CD4-positive, alpha-beta memory T cell (primary cell): ENCODE measurements at regions not wholly inside any gene's neighbourhood (a gene's known extent, or its start where the extent isn't known, plus 50 kb on each side); places are given as distances from the start of the nearest gene placed in this dataset.

Source experiments
- CTCF ChIA-PET: fragments of 350-600 bp; sonication (Branson Sonifier 250); formaldehyde crosslinking; loops from one replicate; lab custom pipeline; 2021; ENCODE audit warnings: inconsistent platforms; ENCODE audit not compliant: partially characterized antibody; lab: Charles Lee
- POLR2A ChIA-PET: fragments of 350-600 bp; sonication (Branson Sonifier 250); formaldehyde crosslinking; loops from one replicate; lab custom pipeline; 2021; ENCODE audit not compliant: partially characterized antibody; lab: Charles Lee
- DNase-seq, 5 donors: peaks; one replicate each; pipeline versions ENCODE4 v3.0.0 to v3.0.0-alpha.2; 2020 to 2022; ENCODE audit warnings: mixed read lengths in 1 of 5
- H3K27ac ChIP-seq: one replicate; pipeline ENCODE4 v1.7.0; 2013; ENCODE audit warnings: low read depth, low read length
- H3K27me3 ChIP-seq: 2 replicates; pipeline ENCODE4 v1.7.0; 2013; ENCODE audit warnings: mild to moderate bottlenecking, low read length, moderate library complexity; ENCODE audit not compliant: insufficient read depth
- H3K36me3 ChIP-seq: 2 replicates; pipeline ENCODE4 v1.7.0; 2013; ENCODE audit warnings: mild to moderate bottlenecking, low read length, moderate library complexity; ENCODE audit not compliant: insufficient read depth
- H3K4me1 ChIP-seq: 2 replicates; pipeline ENCODE4 v1.7.0; 2013; ENCODE audit warnings: mild to moderate bottlenecking, low read length, moderate library complexity; ENCODE audit not compliant: insufficient read depth
- H3K4me3 ChIP-seq, 2 donors: one replicate each; pipeline ENCODE4 v1.7.0; 2013; ENCODE audit warnings: low read length in 2 of 2, mild to moderate bottlenecking in 1 of 2
- H3K9me3 ChIP-seq, 2 donors: one replicate each; pipeline ENCODE4 v1.7.0; 2013; ENCODE audit warnings: low read length in 2 of 2, control low read depth in 1 of 2; ENCODE audit not compliant: control insufficient read depth in 1 of 2
- H3K27ac Mint-ChIP-seq, 7 donors: one replicate each; pipeline ENCODE4 v1.8.0; 2020 to 2021; ENCODE audit warnings: mixed read lengths in 7 of 7, mild to moderate bottlenecking in 6 of 7, inconsistent platforms in 3 of 7, moderate library complexity in 3 of 7
- H3K27me3 Mint-ChIP-seq, 2 donors: one replicate each; pipeline ENCODE4 v1.8.0; 2020 to 2021; ENCODE audit warnings: mixed read lengths in 2 of 2
- H3K36me3 Mint-ChIP-seq, 2 donors: one replicate each; pipeline ENCODE4 v1.8.0; 2020 to 2021; ENCODE audit warnings: mixed read lengths in 2 of 2, inconsistent platforms in 1 of 2, mild to moderate bottlenecking in 1 of 2
- H3K4me1 Mint-ChIP-seq, 4 donors: one replicate each; pipeline ENCODE4 v1.8.0; 2020 to 2021; ENCODE audit warnings: mixed read lengths in 4 of 4, mild to moderate bottlenecking in 1 of 4
- H3K4me3 Mint-ChIP-seq, 8 donors: one replicate each; pipeline ENCODE4 v1.8.0; 2020 to 2021; ENCODE audit warnings: mixed read lengths in 8 of 8, mild to moderate bottlenecking in 7 of 8, moderate library complexity in 6 of 8, inconsistent platforms in 3 of 8
- H3K9me3 Mint-ChIP-seq, 8 donors: one replicate each; pipeline ENCODE4 v1.8.0; 2020 to 2021; ENCODE audit warnings: mixed read lengths in 8 of 8, mild to moderate bottlenecking in 5 of 8, inconsistent platforms in 3 of 8, moderate library complexity in 1 of 8
- intact Hi-C: fragments of 100-400 bp; cut with micrococcal nuclease; formaldehyde crosslinking; loops from one replicate; pipeline ENCODE4 v1.15.1; 2023

- DNase-seq = no peak
- Mint-ChIP-seq H3K27me3 (no peaks in the 10 kb centered on the region), H3K4me3 (no peak overlapping the region), H3K27ac (no peak overlapping the region), H3K4me1 (no peaks in the 10 kb centered on the region), H3K9me3 (peaks cover 0 to 8% (median 3%) of the 10 kb centered on the region in 8 donors), H3K36me3 (no peaks in the 10 kb centered on the region)
- H3K27me3 ChIP-seq = no peaks in the 10 kb centered on the region
- CTCF ChIA-PET = no interaction called here
- POLR2A ChIA-PET = no interaction called here
- no peaks in the 10 kb centered on the region for H3K9me3 ChIP-seq
- no peak overlapping the region for H3K4me3 ChIP-seq
- H3K36me3 ChIP-seq = no peaks in the 10 kb centered on the region
- intact Hi-C loops = no loop called here
- H3K4me1 ChIP-seq = no peaks in the 10 kb centered on the region
- H3K27ac ChIP-seq = no peak overlapping the region
These were observed 132.4 kb upstream of the ANO3 start for GRCh38 chr11:26199331-26200095.

GRCh38 chr11:26201411-26201810 is 130.5 kb upstream of the ANO3 start:
- Mint-ChIP-seq H3K4me1 (no peaks in the 10 kb centered on the region), H3K9me3 (peaks cover 0 to 8% (median 3%) of the 10 kb centered on the region in 8 donors), H3K36me3 (no peaks in the 10 kb centered on the region), H3K4me3 (no peak overlapping the region), H3K27ac (no peak overlapping the region), H3K27me3 (no peaks in the 10 kb centered on the region)
- Histone ChIP-seq H3K4me3 (no peak overlapping the region), H3K27ac (no peak overlapping the region), H3K4me1 (no peaks in the 10 kb centered on the region), H3K27me3 (no peaks in the 10 kb centered on the region), H3K36me3 (no peaks in the 10 kb centered on the region), H3K9me3 (no peaks in the 10 kb centered on the region)
- intact Hi-C loops = no loop called here
- POLR2A ChIA-PET = no interaction called here
- CTCF ChIA-PET = no interaction called here
- DNase-seq = no peak

- no peaks in the 10 kb centered on the region for H3K27me3 ChIP-seq
- no peak overlapping the region for H3K4me3 ChIP-seq
- Mint-ChIP-seq H3K4me3 (no peak overlapping the region), H3K27me3 (no peaks in the 10 kb centered on the region), H3K9me3 (peaks cover under 1 to 8% (median 2%) of the 10 kb centered on the region in 8 donors), H3K4me1 (no peaks in the 10 kb centered on the region), H3K27ac (no peak overlapping the region), H3K36me3 (no peaks in the 10 kb centered on the region)
- no peaks in the 10 kb centered on the region for H3K9me3 ChIP-seq
- H3K4me1 ChIP-seq = no peaks in the 10 kb centered on the region
- no peak overlapping the region for H3K27ac ChIP-seq
- intact Hi-C loops = no loop called here
- H3K36me3 ChIP-seq = no peaks in the 10 kb centered on the region
- DNase-seq = no peak
- ChIA-PET CTCF (no interaction called here), POLR2A (no interaction called here)
These were observed 129.2 kb upstream of the ANO3 start for GRCh38 chr11:26202754-26203153.

GRCh38 chr11:26204101-26204500 is 127.8 kb upstream of the ANO3 start:
- no peak overlapping the region for H3K4me3 Mint-ChIP-seq

GRCh38 chr11:26204839-26205238 is 127.1 kb upstream of the ANO3 start:
- no peak overlapping the region for H3K27ac Mint-ChIP-seq
- no peak overlapping the region for H3K4me3 Mint-ChIP-seq
- peaks cover 0 to 6% (median 3%) of the 10 kb centered on the region in 8 donors for H3K9me3 Mint-ChIP-seq
- intact Hi-C loops = no loop called here
- H3K27me3 ChIP-seq = no peaks in the 10 kb centered on the region
- no peaks in the 10 kb centered on the region for H3K27me3 Mint-ChIP-seq
- ChIA-PET CTCF (no interaction called here), POLR2A (no interaction called here)
- no peak overlapping the region for H3K27ac ChIP-seq
- no peaks in the 10 kb centered on the region for H3K36me3 Mint-ChIP-seq
- H3K9me3 ChIP-seq = no peaks in the 10 kb centered on the region
- no peak overlapping the region for H3K4me3 ChIP-seq
- no peaks in the 10 kb centered on the region for H3K4me1 Mint-ChIP-seq
- DNase-seq = no peak
- no peaks in the 10 kb centered on the region for H3K36me3 ChIP-seq
- H3K4me1 ChIP-seq = no peaks in the 10 kb centered on the region

More at GRCh38 chr11:26204101-26204500, 127.8 kb upstream of the ANO3 start:
- CTCF ChIA-PET = no interaction called here
- DNase-seq = no peak
- Histone ChIP-seq H3K27ac (no peak overlapping the region), H3K4me3 (no peak overlapping the region), H3K9me3 (no peaks in the 10 kb centered on the region), H3K27me3 (no peaks in the 10 kb centered on the region), H3K4me1 (no peaks in the 10 kb centered on the region), H3K36me3 (no peaks in the 10 kb centered on the region)
- Mint-ChIP-seq H3K9me3 (peaks cover 0 to 5% (median 3%) of the 10 kb centered on the region in 8 donors), H3K36me3 (no peaks in the 10 kb centered on the region), H3K27me3 (no peaks in the 10 kb centered on the region), H3K27ac (no peak overlapping the region), H3K4me1 (no peaks in the 10 kb centered on the region)
- intact Hi-C loops = no loop called here
- POLR2A ChIA-PET = no interaction called here

- H3K36me3 ChIP-seq = no peaks in the 10 kb centered on the region
- Mint-ChIP-seq H3K4me3 (no peak overlapping the region), H3K27ac (no peak overlapping the region), H3K36me3 (no peaks in the 10 kb centered on the region), H3K4me1 (no peaks in the 10 kb centered on the region), H3K27me3 (no peaks in the 10 kb centered on the region), H3K9me3 (peaks cover 0 to 10% (median 5%) of the 10 kb centered on the region in 8 donors)
- POLR2A ChIA-PET = no interaction called here
- no peak for DNase-seq
- CTCF ChIA-PET = no interaction called here
- H3K4me3 ChIP-seq = no peak overlapping the region
- H3K27ac ChIP-seq = no peak overlapping the region
- H3K27me3 ChIP-seq = no peaks in the 10 kb centered on the region
- no peaks in the 10 kb centered on the region for H3K9me3 ChIP-seq
- intact Hi-C loops = no loop called here
- H3K4me1 ChIP-seq = no peaks in the 10 kb centered on the region
These were observed 112.5 kb upstream of the ANO3 start for GRCh38 chr11:26219183-26220117.

- H3K9me3 ChIP-seq = no peaks in the 10 kb centered on the region
- no peak for DNase-seq
- H3K27ac ChIP-seq = no peak overlapping the region
- no peaks in the 10 kb centered on the region for H3K4me1 ChIP-seq
- ChIA-PET CTCF (no interaction called here), POLR2A (no interaction called here)
- intact Hi-C loops = no loop called here
- Mint-ChIP-seq H3K9me3 (peaks cover 0 to 13% (median 3%) of the 10 kb centered on the region in 8 donors), H3K27ac (no peak overlapping the region), H3K4me3 (no peak overlapping the region), H3K4me1 (no peaks in the 10 kb centered on the region), H3K27me3 (peaks cover 0 to 1% of the 10 kb centered on the region in 2 donors), H3K36me3 (no peaks in the 10 kb centered on the region)
- H3K36me3 ChIP-seq = no peaks in the 10 kb centered on the region
- no peak overlapping the region for H3K4me3 ChIP-seq
- no peaks in the 10 kb centered on the region for H3K27me3 ChIP-seq
These were observed 106.3 kb upstream of the ANO3 start for GRCh38 chr11:26225646-26226045.
